ENCODE measurements at regions not wholly inside any gene's neighbourhood (a gene's known extent, or its start where the extent isn't known, plus 50 kb on each side); places are given as distances from the start of the nearest gene placed in this dataset.

DNA sequence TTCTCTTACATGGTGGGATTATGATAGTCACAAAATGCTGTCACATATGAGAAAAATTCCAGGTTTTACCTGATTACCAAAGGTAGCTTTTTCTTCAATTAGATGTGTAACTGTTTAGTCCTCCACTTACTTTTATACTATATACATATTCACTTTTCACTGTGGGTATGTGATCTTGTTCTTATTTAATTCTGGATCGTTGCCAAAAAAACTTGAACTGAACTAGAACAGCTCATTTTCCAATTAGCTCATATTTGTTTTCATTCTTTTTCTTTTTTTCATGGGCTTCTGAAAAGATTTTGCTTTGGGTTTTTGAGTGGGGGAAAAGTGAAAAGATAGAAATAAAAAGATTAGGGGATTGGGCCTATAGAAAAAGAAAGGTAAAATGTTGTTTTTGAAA is 291.9 kb downstream of the NDFIP2 start:
- TF ChIP-seq, protein P1, sequence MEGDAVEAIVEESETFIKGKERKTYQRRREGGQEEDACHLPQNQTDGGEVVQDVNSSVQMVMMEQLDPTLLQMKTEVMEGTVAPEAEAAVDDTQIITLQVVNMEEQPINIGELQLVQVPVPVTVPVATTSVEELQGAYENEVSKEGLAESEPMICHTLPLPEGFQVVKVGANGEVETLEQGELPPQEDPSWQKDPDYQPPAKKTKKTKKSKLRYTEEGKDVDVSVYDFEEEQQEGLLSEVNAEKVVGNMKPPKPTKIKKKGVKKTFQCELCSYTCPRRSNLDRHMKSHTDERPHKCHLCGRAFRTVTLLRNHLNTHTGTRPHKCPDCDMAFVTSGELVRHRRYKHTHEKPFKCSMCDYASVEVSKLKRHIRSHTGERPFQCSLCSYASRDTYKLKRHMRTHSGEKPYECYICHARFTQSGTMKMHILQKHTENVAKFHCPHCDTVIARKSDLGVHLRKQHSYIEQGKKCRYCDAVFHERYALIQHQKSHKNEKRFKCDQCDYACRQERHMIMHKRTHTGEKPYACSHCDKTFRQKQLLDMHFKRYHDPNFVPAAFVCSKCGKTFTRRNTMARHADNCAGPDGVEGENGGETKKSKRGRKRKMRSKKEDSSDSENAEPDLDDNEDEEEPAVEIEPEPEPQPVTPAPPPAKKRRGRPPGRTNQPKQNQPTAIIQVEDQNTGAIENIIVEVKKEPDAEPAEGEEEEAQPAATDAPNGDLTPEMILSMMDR (conservative IDR thresholded peaks at IDR 0.05): no peak
- no peak for TF ChIP-seq ZFX (IDR thresholded peaks at IDR 0.05)
